Endodermal cell (in vitro differentiated cells): ENCODE measurements at regions not wholly inside any gene's neighbourhood (a gene's known extent, or its start where the extent isn't known, plus 50 kb on each side); places are given as distances from the start of the nearest gene placed in this dataset.

Experiments
- DNase-seq: peaks from one replicate; pipeline ENCODE4 v3.0.0-alpha.2; 2017
- H3K27ac ChIP-seq: 2 replicates; pipeline ENCODE4 v1.5.1; 2013; ENCODE audit warnings: mild to moderate bottlenecking, low read depth, low read length, moderate library complexity
- H3K27me3 ChIP-seq: 2 replicates; pipeline ENCODE4 v1.6.1; 2013; ENCODE audit warnings: mild to moderate bottlenecking, low read length, moderate library complexity; ENCODE audit not compliant: insufficient read depth, control insufficient read depth, poor library complexity, severe bottlenecking
- H3K36me3 ChIP-seq: 2 replicates; pipeline ENCODE4 v1.7.0; 2013; ENCODE audit warnings: mild to moderate bottlenecking, low read length, moderate library complexity; ENCODE audit not compliant: control insufficient read depth, insufficient read depth
- H3K4me1 ChIP-seq: one replicate; pipeline ENCODE4 v1.7.0; 2013; ENCODE audit warnings: low read length; ENCODE audit not compliant: control insufficient read depth, insufficient read depth
- H3K4me3 ChIP-seq: 2 replicates; pipeline ENCODE4 v1.5.1; 2013; ENCODE audit warnings: mild to moderate bottlenecking, low read length, moderate library complexity
- H3K9ac ChIP-seq: 2 replicates; pipeline ENCODE4 v1.6.1; 2013; ENCODE audit warnings: mild to moderate bottlenecking, low read length, moderate library complexity; ENCODE audit not compliant: poor library complexity, severe bottlenecking; ENCODE audit errors: extremely low read depth
- H3K9me3 ChIP-seq: 2 replicates; pipeline ENCODE4 v1.6.1; 2013; ENCODE audit warnings: mild to moderate bottlenecking, low read length, moderate library complexity; ENCODE audit not compliant: control insufficient read depth
- H3K27ac Mint-ChIP-seq: 2 replicates; pipeline ENCODE4 v1.8.0; 2020; ENCODE audit warnings: mixed read lengths
- H3K27me3 Mint-ChIP-seq: 2 replicates; pipeline ENCODE4 v1.8.0; 2021; ENCODE audit warnings: mild to moderate bottlenecking, mixed read lengths; ENCODE audit not compliant: insufficient read depth
- H3K36me3 Mint-ChIP-seq: 2 replicates; pipeline ENCODE4 v1.8.0; 2020; ENCODE audit warnings: low read depth, mixed read lengths
- H3K4me1 Mint-ChIP-seq: 2 replicates; pipeline ENCODE4 v1.8.0; 2020; ENCODE audit warnings: mixed read lengths
- H3K4me3 Mint-ChIP-seq: 2 replicates; pipeline ENCODE4 v1.8.0; 2020; ENCODE audit warnings: mild to moderate bottlenecking, moderate library complexity, mixed read lengths
- H3K9me3 Mint-ChIP-seq: 2 replicates; pipeline ENCODE4 v1.8.0; 2020; ENCODE audit warnings: mild to moderate bottlenecking, mixed read lengths
- CTCF ChIP-seq: fragments of 200-600 bp; sonication (generic); conservative IDR thresholded peaks from 2 replicates; pipeline ENCODE4 v1.5.0; 2021; ENCODE audit warnings: antibody characterized with exemption, mild to moderate bottlenecking
- WGBS, 2 experiments: methylation state at CpG; one replicate each; pipeline versions ENCODE4 v1.1.5 to v1.1.7; 2013; ENCODE audit warnings: missing lambda C conversion rate in 2 of 2, mixed read lengths in 1 of 2; ENCODE audit not compliant: insufficient coverage in 1 of 2, insufficient read length in 1 of 2; 5-methylcytosine and 5-hydroxymethylcytosine counted together

GRCh38 chr4:28774344-28774743 lies 1913.7 kb downstream of the STIM2 start:
- Histone ChIP-seq H3K4me3 (no peak overlapping the region), H3K9me3 (no peaks in the 10 kb centered on the region), H3K4me1 (peaks cover 4% of the 10 kb centered on the region), H3K9ac (no peak overlapping the region), H3K36me3 (no peaks in the 10 kb centered on the region), H3K27ac (no peak overlapping the region), H3K27me3 (no peaks in the 10 kb centered on the region)
- no peak for DNase-seq
- TF ChIP-seq CTCF, result no peak
- Mint-ChIP-seq H3K4me3 (no peak overlapping the region), H3K9me3 (no peaks in the 10 kb centered on the region), H3K27ac (no peak overlapping the region), H3K4me1 (peaks cover 2% of the 10 kb centered on the region), H3K27me3 (no peaks in the 10 kb centered on the region), H3K36me3 (no peaks in the 10 kb centered on the region)
- WGBS, 2 experiments, result 90% methylated on average over 2 of the region's 2 CpGs; no CpG with 5 or more reads in 1 of the 2 experiments

- Mint-ChIP-seq H3K36me3 (no peaks in the 10 kb centered on the region), H3K9me3 (no peaks in the 10 kb centered on the region), H3K4me1 (no peaks in the 10 kb centered on the region), H3K27ac (no peak overlapping the region), H3K4me3 (no peak overlapping the region), H3K27me3 (no peaks in the 10 kb centered on the region)
- Histone ChIP-seq H3K4me1 (peaks cover 2% of the 10 kb centered on the region), H3K9me3 (no peaks in the 10 kb centered on the region), H3K9ac (no peak overlapping the region), H3K27me3 (no peaks in the 10 kb centered on the region), H3K36me3 (no peaks in the 10 kb centered on the region), H3K27ac (no peak overlapping the region), H3K4me3 (no peak overlapping the region)
- no peak for DNase-seq
- TF ChIP-seq CTCF, result no peak
- 93% methylated on average over 2 of the region's 2 CpGs; no CpG with 5 or more reads in 1 of the 2 experiments for WGBS, 2 experiments
Observed at GRCh38 chr4:28776004-28776403, 1915.4 kb downstream of the STIM2 start.

GRCh38 chr4:28784188-28784587 lies 1923.5 kb downstream of the STIM2 start:
- TF ChIP-seq CTCF, result no peak
- Histone ChIP-seq H3K9ac (no peak overlapping the region), H3K4me3 (no peak overlapping the region), H3K36me3 (no peaks in the 10 kb centered on the region), H3K27me3 (no peaks in the 10 kb centered on the region), H3K27ac (no peak overlapping the region), H3K9me3 (no peaks in the 10 kb centered on the region), H3K4me1 (no peaks in the 10 kb centered on the region)
- H3K36me3 Mint-ChIP-seq, result no peaks in the 10 kb centered on the region
- no peak overlapping the region for H3K27ac Mint-ChIP-seq
- no peaks in the 10 kb centered on the region for H3K27me3 Mint-ChIP-seq
- no peaks in the 10 kb centered on the region for H3K4me1 Mint-ChIP-seq
- no peak for DNase-seq
- no peaks in the 10 kb centered on the region for H3K9me3 Mint-ChIP-seq
- no peak overlapping the region for H3K4me3 Mint-ChIP-seq
